ENCODE measurements at regions not wholly inside any gene's neighbourhood (a gene's known extent, or its start where the extent isn't known, plus 50 kb on each side); places are given as distances from the start of the nearest gene placed in this dataset.

DNA sequence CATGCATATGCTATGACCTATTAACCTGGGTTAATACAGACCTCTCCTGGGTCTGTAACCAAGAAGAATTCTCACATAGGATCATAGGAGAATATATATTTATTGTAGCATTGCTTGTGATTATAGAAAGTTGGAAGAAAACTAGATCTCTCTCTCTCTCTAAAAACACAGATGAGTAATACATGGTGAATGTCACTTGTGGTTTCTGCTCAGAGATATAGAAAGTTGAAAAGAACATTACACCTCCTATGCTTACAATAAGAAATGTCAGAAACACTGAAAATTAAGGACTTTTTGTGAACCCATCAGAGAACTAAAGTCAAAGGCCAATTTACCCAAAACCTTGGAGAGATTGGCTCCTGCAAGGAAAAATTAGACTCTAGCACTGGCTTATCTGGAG, 1389.5 kb downstream of the FAM133A start (continued):
- TF ChIP-seq E2F1 (CRISPR knock-in tag; IDR thresholded peaks at IDR 0.05) (no peak), ZNF398 (CRISPR knock-in tag; IDR thresholded peaks at IDR 0.05) (no peak), RUNX1 (IDR thresholded peaks at IDR 0.05; ENCODE audit: low read depth) (no peak), TRIM28 (IDR thresholded peaks at IDR 0.05) (no peak), HLTF (IDR thresholded peaks at IDR 0.05) (no peak), DACH1 (IDR thresholded peaks at IDR 0.05; ENCODE audit: partially characterized antibody) (no peak), POLR3A (IDR thresholded peaks at IDR 0.05; ENCODE audit: borderline replicate concordance, extremely low read depth, insufficient read depth, insufficient read length) (no peak), ZNF140 (CRISPR knock-in tag; IDR thresholded peaks at IDR 0.05) (no peak), MIER1 (IDR thresholded peaks at IDR 0.05; ENCODE audit: low read depth) (no peak), SOX6 (IDR thresholded peaks at IDR 0.05) (no peak)

DNA sequence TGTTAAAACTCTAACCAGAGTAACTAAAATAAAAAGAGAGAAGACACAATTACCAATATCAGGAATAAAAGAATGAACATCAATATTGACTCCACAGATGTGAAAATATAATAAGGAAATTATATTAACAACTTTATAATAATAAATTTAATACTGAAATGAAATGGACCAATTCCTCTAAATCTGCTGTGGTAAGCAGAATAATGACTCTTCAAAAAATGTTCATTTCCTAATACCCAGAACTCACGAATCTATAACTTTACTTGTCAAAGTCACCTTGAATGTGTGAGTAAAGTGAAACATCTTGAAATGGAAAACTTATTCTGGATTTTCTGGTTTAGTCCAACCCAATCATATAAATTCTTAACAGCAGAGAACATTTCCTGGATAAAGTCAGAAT, 1391.1 kb downstream of the FAM133A start:
- Histone ChIP-seq H3K4me2 (ENCODE audit: insufficient read depth, low read length) (no peak overlapping the region), H3K36me3 (ENCODE audit: control insufficient read depth, insufficient read depth, low read length) (no peaks in the 10 kb centered on the region), H3K27me3 (ENCODE audit: control insufficient read depth in 2 of 2, insufficient read depth in 2 of 2, low read length in 2 of 2) (no peaks in the 10 kb centered on the region), H3K4me3 (no peak overlapping the region), H2AFZ (ENCODE audit: low read depth, low read length) (no peak overlapping the region), H3K9ac (ENCODE audit: insufficient read depth in 1 of 2, low read depth in 2 of 2, low read length in 2 of 2) (no peak overlapping the region), H3K4me1 (replicated peaks in 1 of 2; ENCODE audit: control insufficient read depth in 2 of 2, insufficient read depth in 2 of 2, low read length in 2 of 2) (no peaks in the 10 kb centered on the region), H3K27ac (ENCODE audit: extremely low read depth, low read depth, low read length) (no peak overlapping the region), H3K9me1 (ENCODE audit: control insufficient read depth, insufficient read depth, low read length) (no peaks in the 10 kb centered on the region), H3K79me2 (ENCODE audit: control insufficient read depth, insufficient read depth, low read length) (no peaks in the 10 kb centered on the region), H4K20me1 (replicated peaks; ENCODE audit: control insufficient read depth, insufficient read depth, low read length) (no peaks in the 10 kb centered on the region), H3K9me3 (replicated peaks; ENCODE audit: control insufficient read depth, insufficient read depth, low read depth, low read length) (no peaks in the 10 kb centered on the region)
- intact Hi-C loops (cut with micrococcal nuclease) = no loop called here
- CTCF ChIA-PET (ENCODE audit: low intra/inter-chr PET ratio) = no interaction called here
- no peak for TF ChIP-seq RAD21 (CRISPR knock-in tag; conservative IDR thresholded peaks at IDR 0.05 in 1 of 2, IDR thresholded peaks at IDR 0.05 in 1 of 2)
- TF ChIP-seq MAFK (IDR thresholded peaks at IDR 0.05; ENCODE audit: low read length) = 0 out of 2 replicates have a peak, but pooled peaks have one; percentile 13
- DNase-seq (ENCODE audit: extremely low read depth in 1 of 4, low spot score in 3 of 4) (no peak), FAIRE-seq (no peak), ATAC-seq (no peak)
- 0% methylated on average over 1 of the region's 1 CpG for WGBS (ENCODE audit: insufficient coverage, low coverage, missing lambda C conversion rate)
- no TSS peak for BruUV-seq (replicated peaks)
- in situ Hi-C loops (cut with MboI) = no loop called here
- POLR2A ChIA-PET = no interaction called here
